LNCAP (cell line): ENCODE measurements at regions not wholly inside any gene's neighbourhood (a gene's known extent, or its start where the extent isn't known, plus 50 kb on each side); places are given as distances from the start of the nearest gene placed in this dataset.

Experiments
- TF ChIP-seq, protein P1 (sequence below): fragments of 450-650 bp; IDR thresholded peaks from 2 replicates; pipeline ENCODE4 v1.5.1; 2017; ENCODE audit warnings: mild to moderate bottlenecking

DNA sequence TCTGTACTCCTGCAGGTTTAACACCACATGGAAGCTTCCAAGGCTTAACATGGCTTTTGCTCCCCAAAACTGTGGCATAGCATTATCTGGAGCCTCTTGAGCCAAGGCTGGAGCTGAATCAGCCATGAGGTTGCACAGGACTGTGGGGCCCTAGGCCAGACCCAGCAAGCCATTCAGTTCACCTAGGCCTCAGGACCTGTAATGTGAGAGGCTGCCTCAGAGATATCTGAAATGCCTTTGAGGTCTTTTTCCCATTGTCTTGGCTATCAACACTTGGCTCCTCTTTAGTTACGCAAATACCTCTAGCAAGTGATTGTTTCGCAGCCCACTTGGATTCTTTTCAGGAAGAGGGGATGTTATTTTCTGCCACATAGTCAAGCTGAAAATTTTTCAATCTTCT lies 72.0 kb downstream of the VPREB1 start:
- TF ChIP-seq, protein P1, sequence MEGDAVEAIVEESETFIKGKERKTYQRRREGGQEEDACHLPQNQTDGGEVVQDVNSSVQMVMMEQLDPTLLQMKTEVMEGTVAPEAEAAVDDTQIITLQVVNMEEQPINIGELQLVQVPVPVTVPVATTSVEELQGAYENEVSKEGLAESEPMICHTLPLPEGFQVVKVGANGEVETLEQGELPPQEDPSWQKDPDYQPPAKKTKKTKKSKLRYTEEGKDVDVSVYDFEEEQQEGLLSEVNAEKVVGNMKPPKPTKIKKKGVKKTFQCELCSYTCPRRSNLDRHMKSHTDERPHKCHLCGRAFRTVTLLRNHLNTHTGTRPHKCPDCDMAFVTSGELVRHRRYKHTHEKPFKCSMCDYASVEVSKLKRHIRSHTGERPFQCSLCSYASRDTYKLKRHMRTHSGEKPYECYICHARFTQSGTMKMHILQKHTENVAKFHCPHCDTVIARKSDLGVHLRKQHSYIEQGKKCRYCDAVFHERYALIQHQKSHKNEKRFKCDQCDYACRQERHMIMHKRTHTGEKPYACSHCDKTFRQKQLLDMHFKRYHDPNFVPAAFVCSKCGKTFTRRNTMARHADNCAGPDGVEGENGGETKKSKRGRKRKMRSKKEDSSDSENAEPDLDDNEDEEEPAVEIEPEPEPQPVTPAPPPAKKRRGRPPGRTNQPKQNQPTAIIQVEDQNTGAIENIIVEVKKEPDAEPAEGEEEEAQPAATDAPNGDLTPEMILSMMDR, result no peak

DNA sequence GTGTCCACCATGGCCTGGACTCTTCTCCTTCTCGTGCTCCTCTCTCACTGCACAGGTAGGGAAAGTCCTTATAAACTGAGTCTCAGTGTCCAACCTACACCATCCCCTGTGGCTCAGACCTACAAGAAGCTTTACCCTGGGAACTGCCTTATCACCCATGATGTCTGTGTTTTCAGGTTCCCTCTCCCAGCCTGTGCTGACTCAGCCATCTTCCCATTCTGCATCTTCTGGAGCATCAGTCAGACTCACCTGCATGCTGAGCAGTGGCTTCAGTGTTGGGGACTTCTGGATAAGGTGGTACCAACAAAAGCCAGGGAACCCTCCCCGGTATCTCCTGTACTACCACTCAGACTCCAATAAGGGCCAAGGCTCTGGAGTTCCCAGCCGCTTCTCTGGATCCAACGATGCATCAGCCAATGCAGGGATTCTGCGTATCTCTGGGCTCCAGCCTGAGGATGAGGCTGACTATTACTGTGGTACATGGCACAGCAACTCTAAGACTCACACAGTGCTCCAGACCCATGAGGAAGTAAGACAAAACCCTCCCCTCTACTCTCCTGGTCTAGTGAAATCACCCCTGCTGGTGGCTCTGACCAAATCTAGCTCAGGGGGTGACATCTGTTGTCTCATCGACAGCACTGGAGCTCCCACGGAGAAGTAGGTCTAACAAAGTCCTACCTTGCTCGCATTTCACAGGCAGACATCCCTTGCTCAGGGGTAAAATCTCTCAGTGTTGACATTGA lies 74.3 kb downstream of the VPREB1 start:
- TF ChIP-seq, protein P1, result no peak

DNA sequence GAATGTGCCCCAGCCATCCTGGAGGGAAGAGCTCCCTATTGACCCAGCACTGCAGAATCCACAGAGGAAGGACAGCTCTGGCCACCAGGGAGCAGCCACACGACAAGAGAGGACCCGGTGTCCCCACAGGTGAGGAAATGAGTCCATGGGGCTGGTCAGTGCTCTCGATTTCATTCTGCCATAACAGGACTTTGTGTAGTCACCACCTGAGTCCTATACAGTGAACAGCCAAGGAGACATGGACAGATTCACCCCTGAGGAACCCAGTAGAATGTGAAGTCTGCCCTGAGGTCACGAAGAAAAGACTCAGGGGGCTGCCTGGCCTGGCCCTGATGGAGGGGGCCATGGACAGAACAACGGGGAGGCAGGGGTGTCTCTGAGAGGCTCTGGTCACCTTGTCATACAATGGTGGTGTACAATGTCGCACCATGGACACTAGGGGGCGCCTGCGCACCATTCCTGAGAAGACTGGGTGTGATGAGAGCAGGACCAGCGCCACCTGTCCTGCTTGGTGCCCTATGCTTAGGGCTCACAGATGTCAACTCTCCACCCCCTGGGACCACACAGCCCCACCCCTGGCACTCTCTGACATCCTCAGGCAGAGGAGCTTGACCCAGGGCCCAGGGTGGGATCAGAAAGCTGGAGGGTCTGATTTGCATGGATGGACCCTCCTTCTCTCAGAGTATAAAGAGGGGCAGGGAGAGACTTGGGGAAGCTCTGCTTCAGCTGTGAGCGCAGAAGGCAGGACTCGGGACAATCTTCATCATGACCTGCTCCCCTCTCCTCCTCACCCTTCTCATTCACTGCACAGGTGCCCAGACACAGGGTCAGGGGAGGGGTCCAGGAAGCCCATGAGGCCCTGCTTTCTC lies 77.4 kb downstream of the VPREB1 start:
- TF ChIP-seq, protein P1, result peak; percentile 91

DNA sequence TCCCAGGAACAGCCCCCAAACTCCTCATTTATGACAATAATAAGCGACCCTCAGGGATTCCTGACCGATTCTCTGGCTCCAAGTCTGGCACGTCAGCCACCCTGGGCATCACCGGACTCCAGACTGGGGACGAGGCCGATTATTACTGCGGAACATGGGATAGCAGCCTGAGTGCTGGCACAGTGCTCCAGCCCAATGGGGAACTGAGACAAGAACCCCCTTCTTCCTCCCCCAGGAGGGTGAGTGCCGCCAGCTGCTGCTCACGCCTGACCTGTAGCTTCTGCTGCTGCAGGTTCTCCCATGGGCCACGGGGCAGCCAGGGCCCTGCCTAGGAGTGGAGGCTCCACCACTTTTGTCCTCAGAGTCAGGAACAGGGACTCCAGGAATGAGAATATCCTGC lies 78.2 kb downstream of the VPREB1 start:
- TF ChIP-seq, protein P1, result no peak

DNA sequence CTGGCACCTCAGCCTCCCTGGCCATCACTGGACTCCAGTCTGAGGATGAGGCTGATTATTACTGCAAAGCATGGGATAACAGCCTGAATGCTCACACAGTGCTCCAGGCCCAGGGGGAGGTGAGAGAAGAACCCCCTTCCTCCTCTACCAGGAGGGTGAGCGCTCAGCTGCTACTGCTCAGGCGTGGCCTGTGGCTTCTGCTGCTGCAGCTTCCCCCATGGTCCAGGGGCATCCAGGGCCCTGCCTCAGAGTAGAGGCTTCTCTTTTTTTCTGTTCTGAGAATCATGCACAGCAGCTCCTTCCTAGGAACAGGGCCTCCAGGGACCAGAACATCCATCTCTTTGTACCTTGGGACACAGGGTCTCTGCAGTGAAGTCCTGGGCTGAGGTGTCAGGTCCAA lies 83.1 kb downstream of the VPREB1 start:
- TF ChIP-seq, protein P1, result no peak

DNA sequence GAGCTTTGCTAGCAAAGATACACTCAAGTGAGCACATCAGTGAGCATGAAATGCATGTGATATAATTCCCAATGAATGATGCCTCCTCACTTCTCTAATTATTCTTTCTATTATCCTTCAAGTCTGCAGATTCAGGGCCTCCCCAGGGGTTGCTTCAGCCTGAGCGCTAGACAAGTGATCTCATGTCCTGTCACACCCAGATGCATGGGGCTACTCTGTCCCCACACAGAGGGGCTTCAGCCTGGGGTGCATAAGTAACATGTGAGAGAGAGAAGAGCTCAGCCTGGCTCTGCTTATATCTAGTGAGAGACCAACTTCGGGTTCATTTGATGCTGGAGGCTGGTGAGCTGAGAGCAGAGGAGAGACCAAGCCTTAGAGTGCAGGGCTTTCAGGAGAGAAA lies 85.2 kb downstream of the VPREB1 start:
- TF ChIP-seq, protein P1, result no peak

DNA sequence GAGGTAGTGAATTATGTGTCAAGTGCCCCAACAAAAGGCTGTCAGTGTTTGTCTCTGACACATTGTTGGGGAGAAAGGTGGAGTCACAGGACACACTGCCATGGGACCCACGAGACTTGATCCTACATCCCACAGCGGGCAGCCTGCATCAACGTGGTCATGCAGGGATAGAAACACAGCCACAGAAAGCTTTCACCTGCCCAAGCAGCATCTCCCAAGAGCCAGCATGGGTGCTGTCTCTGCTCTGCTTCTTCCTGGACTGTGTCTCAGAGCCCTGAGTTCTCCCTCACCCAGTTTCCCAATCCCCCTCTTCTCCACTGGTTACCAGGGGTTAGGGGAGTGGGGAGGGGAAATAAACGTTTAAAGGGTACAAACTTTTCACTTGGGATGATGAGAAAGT lies 97.2 kb downstream of the VPREB1 start:
- TF ChIP-seq, protein P1, result no peak
